IMR-90 (cell line): ENCODE measurements at regions not wholly inside any gene's neighbourhood (a gene's known extent, or its start where the extent isn't known, plus 50 kb on each side); places are given as distances from the start of the nearest gene placed in this dataset.

Experiments used
- ATAC-seq: fragments of 200-7000 bp; cut with Tn5 transposase; 2 replicates; pipeline ENCODE4 v1.9.1; 2020; ENCODE audit warnings: low read depth, mild to moderate bottlenecking, moderate library complexity
- BruUV-seq: library from RNA; stranded (reverse); fragments of 400-500 nt; replicated peaks from 2 replicates; lab custom pipeline; 2021; lab: Mats Ljungman, UMichigan
- CTCF ChIA-PET: fragments of 300-600 bp; formaldehyde crosslinking; extraction: SDS; loops from one replicate; lab custom pipeline; 2021; ENCODE audit warnings: antibody characterized with exemption; lab: Yijun Ruan, JAX
- POLR2A ChIA-PET: fragments of 300-600 bp; sonication (Branson Sonifier 250); formaldehyde crosslinking; loops from one replicate; lab custom pipeline; 2022; ENCODE audit warnings: antibody characterized with exemption; ENCODE audit not compliant: unreplicated experiment; lab: Charles Lee
- DNase-seq: peaks from one replicate; pipeline ENCODE4 v3.0.0; 2013
- H2AFZ ChIP-seq: replicated peaks from 2 replicates; pipeline ENCODE3; 2013; ENCODE audit warnings: low read length, mild to moderate bottlenecking; ENCODE audit not compliant: poor library complexity
- H2AK5ac ChIP-seq: 2 replicates; pipeline ENCODE4 v1.6.1; 2013; ENCODE audit warnings: low read depth, low read length, inconsistent platforms
- H2AK9ac ChIP-seq: replicated peaks from 2 replicates; pipeline ENCODE3; 2013; ENCODE audit warnings: mild to moderate bottlenecking, low read depth, low read length, moderate library complexity; ENCODE audit not compliant: poor library complexity
- H2BK120ac ChIP-seq: 2 replicates; pipeline ENCODE4 v1.6.1; 2013; ENCODE audit warnings: low read depth, low read length, inconsistent platforms
- H2BK15ac ChIP-seq: 3 replicates; pipeline ENCODE4 v1.6.1; 2013; ENCODE audit warnings: low read depth, low read length, inconsistent platforms
- H2BK20ac ChIP-seq: 2 replicates; pipeline ENCODE4 v1.6.1; 2013; ENCODE audit warnings: low read depth, mild to moderate bottlenecking, inconsistent platforms, low read length, moderate library complexity
- H2BK5ac ChIP-seq: 2 replicates; pipeline ENCODE4 v1.6.1; 2013; ENCODE audit warnings: mild to moderate bottlenecking, low read depth, low read length, inconsistent platforms; ENCODE audit not compliant: poor library complexity, severe bottlenecking
- H3K14ac ChIP-seq: replicated peaks from 2 replicates; pipeline ENCODE4 v1.6.1; 2013; ENCODE audit warnings: low read depth, low read length, inconsistent platforms
- H3K18ac ChIP-seq: 2 replicates; pipeline ENCODE4 v1.6.1; 2013; ENCODE audit warnings: low read depth, low read length, control low read depth
- H3K23ac ChIP-seq: 2 replicates; pipeline ENCODE4 v1.6.1; 2013; ENCODE audit warnings: low read depth, low read length, inconsistent platforms
- H3K27ac ChIP-seq: 2 replicates; pipeline ENCODE4 v1.5.1; 2013; ENCODE audit warnings: mild to moderate bottlenecking, control low read depth, low read length; ENCODE audit not compliant: insufficient read depth
- H3K27me3 ChIP-seq: 2 replicates; pipeline ENCODE4 v1.6.1; 2013; ENCODE audit warnings: low read length; ENCODE audit not compliant: control insufficient read depth, insufficient read depth
- H3K36me3 ChIP-seq: 2 replicates; pipeline ENCODE4 v1.6.1; 2013; ENCODE audit warnings: low read length, mixed read lengths; ENCODE audit not compliant: control insufficient read depth, insufficient read depth
- H3K4ac ChIP-seq: 2 replicates; pipeline ENCODE4 v1.6.1; 2013; ENCODE audit warnings: low read depth, low read length, inconsistent platforms
- H3K4me1 ChIP-seq: 2 replicates; pipeline ENCODE4 v1.6.1; 2013; ENCODE audit warnings: low read length, mixed read lengths; ENCODE audit not compliant: control insufficient read depth, insufficient read depth
- H3K4me2 ChIP-seq: 2 replicates; pipeline ENCODE4 v1.6.1; 2013; ENCODE audit warnings: low read depth, mild to moderate bottlenecking, control low read depth, low read length, moderate library complexity
- H3K4me3 ChIP-seq: 2 replicates; pipeline ENCODE4 v1.5.1; 2013; ENCODE audit warnings: low read depth, mild to moderate bottlenecking, control low read depth, low read length, moderate library complexity; ENCODE audit not compliant: insufficient read depth
- H3K56ac ChIP-seq: 2 replicates; pipeline ENCODE4 v1.6.1; 2013; ENCODE audit warnings: low read length, inconsistent platforms; ENCODE audit not compliant: insufficient read depth; ENCODE audit errors: extremely low read depth
- H3K79me1 ChIP-seq, 2 experiments: 2 replicates each; pipeline ENCODE4 v1.6.1; 2013; ENCODE audit warnings: low read length in 2 of 2, inconsistent platforms in 1 of 2, low read depth in 1 of 2
- H3K9ac ChIP-seq: 2 replicates; pipeline ENCODE4 v1.6.1; 2013; ENCODE audit warnings: low read depth, low read length, control low read depth
- H3K9me1 ChIP-seq: 2 replicates; pipeline ENCODE4 v1.6.1; 2013; ENCODE audit warnings: low read length, inconsistent platforms; ENCODE audit not compliant: insufficient read depth
- H3K9me3 ChIP-seq: 2 replicates; pipeline ENCODE4 v1.6.1; 2013; ENCODE audit warnings: low read length; ENCODE audit not compliant: control insufficient read depth, insufficient read depth
- H4K20me1 ChIP-seq: 2 replicates; pipeline ENCODE4 v1.6.1; 2013; ENCODE audit warnings: low read length, inconsistent platforms; ENCODE audit not compliant: insufficient read depth
- H4K5ac ChIP-seq: 2 replicates; pipeline ENCODE4 v1.6.1; 2013; ENCODE audit warnings: mild to moderate bottlenecking, low read depth, low read length, control low read depth
- H4K8ac ChIP-seq, 2 experiments: 2 replicates each; pipeline ENCODE4 v1.6.1; 2013; ENCODE audit warnings: low read depth in 2 of 2, low read length in 2 of 2, control low read depth in 1 of 2, inconsistent platforms in 1 of 2
- H4K91ac ChIP-seq: 2 replicates; pipeline ENCODE4 v1.6.1; 2013; ENCODE audit warnings: low read depth, low read length, inconsistent platforms; ENCODE audit not compliant: insufficient read depth
- BHLHE40 ChIP-seq: fragments of 150-350 bp; IDR thresholded peaks from 2 replicates; pipeline ENCODE4 v1.6.1; 2016; ENCODE audit warnings: mild to moderate bottlenecking, low read depth, low read length
- CEBPB ChIP-seq: IDR thresholded peaks from 2 replicates; pipeline ENCODE4 v1.6.1; 2012; ENCODE audit warnings: low read depth, low read length, improper control_type of control experiment
- CHD1 ChIP-seq: IDR thresholded peaks from 2 replicates; pipeline ENCODE4 v1.6.1; 2012; ENCODE audit warnings: low read depth, low read length, improper control_type of control experiment
- ELK1 ChIP-seq: fragments of 150-350 bp; IDR thresholded peaks from 2 replicates; pipeline ENCODE4 v1.6.1; 2016; ENCODE audit warnings: low read depth, mild to moderate bottlenecking, low read length, moderate library complexity, borderline replicate concordance
- FOS ChIP-seq: fragments of 150-350 bp; IDR thresholded peaks from 2 replicates; pipeline ENCODE4 v1.6.1; 2016; ENCODE audit warnings: low read depth, low read length
- MAFK ChIP-seq: IDR thresholded peaks from 2 replicates; pipeline ENCODE4 v1.6.1; 2012; ENCODE audit warnings: low read depth, low read length, improper control_type of control experiment
- MAZ ChIP-seq: IDR thresholded peaks from 2 replicates; pipeline ENCODE4 v1.6.1; 2012; ENCODE audit warnings: low read depth, mild to moderate bottlenecking, low read length, improper control_type of control experiment, moderate library complexity, borderline replicate concordance
- MXI1 ChIP-seq: IDR thresholded peaks from 2 replicates; pipeline ENCODE4 v1.6.1; 2012; ENCODE audit warnings: low read depth, mild to moderate bottlenecking, low read length, moderate library complexity, borderline replicate concordance
- NFE2L2 ChIP-seq: fragments of 150-350 bp; IDR thresholded peaks from 2 replicates; pipeline ENCODE4 v1.6.1; 2016; ENCODE audit warnings: low read depth, mild to moderate bottlenecking, low read length
- POLR2A ChIP-seq: IDR thresholded peaks from 2 replicates; pipeline ENCODE4 v1.6.1; 2012; ENCODE audit warnings: mild to moderate bottlenecking, low read depth, low read length
- RAD21 ChIP-seq: IDR thresholded peaks from 2 replicates; pipeline ENCODE4 v1.6.1; 2012; ENCODE audit warnings: low read length, improper control_type of control experiment
- RCOR1 ChIP-seq: IDR thresholded peaks from 2 replicates; pipeline ENCODE4 v1.6.1; 2012; ENCODE audit warnings: mild to moderate bottlenecking, low read length, improper control_type of control experiment; ENCODE audit not compliant: insufficient replicate concordance
- RFX5 ChIP-seq: IDR thresholded peaks from 2 replicates; pipeline ENCODE4 v1.8.0; 2012; ENCODE audit warnings: low read depth, mild to moderate bottlenecking, low read length, moderate library complexity
- SMC3 ChIP-seq: fragments of 150-350 bp; IDR thresholded peaks from 2 replicates; pipeline ENCODE4 v1.6.1; 2016; ENCODE audit warnings: low read depth, mild to moderate bottlenecking, antibody characterized with exemption, low read length, moderate library complexity
- USF2 ChIP-seq: fragments of 150-350 bp; IDR thresholded peaks from 2 replicates; pipeline ENCODE4 v1.6.1; 2017; ENCODE audit warnings: mild to moderate bottlenecking, antibody characterized with exemption, low read length, low read depth
- WGBS, 2 experiments: methylation state at CpG; one replicate each; pipeline versions ENCODE4 v1.1.5 to v1.1.7; 2013; ENCODE audit warnings: missing lambda C conversion rate in 2 of 2; ENCODE audit not compliant: insufficient read length in 1 of 2; ENCODE audit errors: extremely low coverage in 2 of 2; 5-methylcytosine and 5-hydroxymethylcytosine counted together
- dilution Hi-C: fragments of 300-500 bp; cut with HindIII; formaldehyde crosslinking; loops from one replicate; pipeline ENCODE4 v1.14.3; 2018; ENCODE audit warnings: low sequenced_read_pairs; ENCODE audit not compliant: unreplicated experiment
- in situ Hi-C: fragments of 300-500 bp; cut with MboI; formaldehyde crosslinking; loops from 3 replicates; pipeline ENCODE4 v1.14.3; 2019; ENCODE audit warnings: low sequenced_read_pairs, inconsistent platforms, mixed read lengths
- intact Hi-C: fragments of 100-400 bp; cut with micrococcal nuclease; formaldehyde crosslinking; loops from 2 replicates; pipeline ENCODE4 v1.10.0; 2022
- TF ChIP-seq, protein P1 (sequence below): conservative IDR thresholded peaks from 2 replicates; pipeline ENCODE4 v1.5.1; 2012; ENCODE audit warnings: mild to moderate bottlenecking, low read depth, low read length, improper control_type of control experiment

DNA sequence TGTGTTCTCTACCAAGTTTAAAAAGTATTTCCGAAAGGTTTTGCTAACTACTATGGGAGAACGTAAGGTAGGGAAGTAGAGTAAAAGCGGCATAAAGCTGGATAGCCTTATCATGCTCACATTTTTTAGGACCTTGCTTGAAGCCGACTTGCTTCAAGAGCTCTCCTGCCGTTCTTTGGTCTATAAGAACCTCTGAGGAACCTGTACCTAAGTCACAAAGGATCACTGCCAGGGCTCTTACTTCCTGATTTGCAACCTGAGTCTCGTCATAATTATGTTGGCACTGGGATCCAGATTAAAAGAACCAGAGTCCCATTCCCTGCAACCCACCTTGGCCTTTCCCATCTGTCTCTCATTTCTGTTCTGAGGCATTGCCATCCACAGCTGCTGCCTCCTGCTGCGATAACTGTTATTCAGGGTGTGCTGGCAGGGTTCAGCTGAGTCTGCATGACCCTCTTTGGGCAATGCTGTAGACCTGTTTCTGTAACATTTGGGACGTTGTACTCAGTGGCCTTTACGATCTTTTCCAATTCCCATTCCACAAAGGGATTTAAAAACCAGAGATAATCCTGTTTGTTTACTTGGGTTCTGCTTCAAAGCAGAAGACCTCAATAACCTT is 131.0 kb upstream of the UMPS start:
- H3K9ac ChIP-seq, result no peak overlapping the region
- H3K4me3 ChIP-seq, result no peak overlapping the region
- H2BK20ac ChIP-seq, result no peak overlapping the region
- H3K9me1 ChIP-seq, result no peaks in the 10 kb centered on the region
- dilution Hi-C loops (no loop called here), in situ Hi-C loops (no loop called here), intact Hi-C loops (no loop called here)
- no peaks in the 10 kb centered on the region for H3K9me3 ChIP-seq
- no peak overlapping the region for H3K4me2 ChIP-seq
- ChIA-PET POLR2A (no interaction called here), CTCF (no interaction called here)
- TF ChIP-seq NFE2L2 (no peak), USF2 (no peak), CEBPB (no peak), MAZ (no peak), RAD21 (no peak), MAFK (no peak), RCOR1 (no peak), SMC3 (no peak), FOS (no peak), CHD1 (no peak), ELK1 (no peak), RFX5 (no peak), BHLHE40 (no peak), POLR2A (no peak), MXI1 (no peak)
- TF ChIP-seq, protein P1, sequence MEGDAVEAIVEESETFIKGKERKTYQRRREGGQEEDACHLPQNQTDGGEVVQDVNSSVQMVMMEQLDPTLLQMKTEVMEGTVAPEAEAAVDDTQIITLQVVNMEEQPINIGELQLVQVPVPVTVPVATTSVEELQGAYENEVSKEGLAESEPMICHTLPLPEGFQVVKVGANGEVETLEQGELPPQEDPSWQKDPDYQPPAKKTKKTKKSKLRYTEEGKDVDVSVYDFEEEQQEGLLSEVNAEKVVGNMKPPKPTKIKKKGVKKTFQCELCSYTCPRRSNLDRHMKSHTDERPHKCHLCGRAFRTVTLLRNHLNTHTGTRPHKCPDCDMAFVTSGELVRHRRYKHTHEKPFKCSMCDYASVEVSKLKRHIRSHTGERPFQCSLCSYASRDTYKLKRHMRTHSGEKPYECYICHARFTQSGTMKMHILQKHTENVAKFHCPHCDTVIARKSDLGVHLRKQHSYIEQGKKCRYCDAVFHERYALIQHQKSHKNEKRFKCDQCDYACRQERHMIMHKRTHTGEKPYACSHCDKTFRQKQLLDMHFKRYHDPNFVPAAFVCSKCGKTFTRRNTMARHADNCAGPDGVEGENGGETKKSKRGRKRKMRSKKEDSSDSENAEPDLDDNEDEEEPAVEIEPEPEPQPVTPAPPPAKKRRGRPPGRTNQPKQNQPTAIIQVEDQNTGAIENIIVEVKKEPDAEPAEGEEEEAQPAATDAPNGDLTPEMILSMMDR, result no peak
- no peaks in the 10 kb centered on the region; the same call in 1 of the 2 replicates for H4K20me1 ChIP-seq
- H3K4ac ChIP-seq, result no peak overlapping the region
- no peak overlapping the region for H2BK15ac ChIP-seq
- H2AK5ac ChIP-seq, result no peak overlapping the region
- H4K8ac ChIP-seq, result no peak overlapping the region
- H3K27me3 ChIP-seq, result peaks cover 22% of the 10 kb centered on the region
- H3K14ac ChIP-seq, result no peak overlapping the region
- WGBS, 2 experiments, result 78% methylated on average over 4 of the region's 9 CpGs; no CpG with 5 or more reads in 1 of the 2 experiments
- no peak overlapping the region for H2BK5ac ChIP-seq
- ATAC-seq, result no peak
- H3K18ac ChIP-seq, result no peak overlapping the region
- H3K36me3 ChIP-seq, result no peaks in the 10 kb centered on the region
- no peaks in the 10 kb centered on the region for H3K79me1 ChIP-seq
- H3K56ac ChIP-seq, result no peak overlapping the region
- no peak overlapping the region for H2AFZ ChIP-seq
- H3K27ac ChIP-seq, result no peak overlapping the region
- no peak overlapping the region for H4K91ac ChIP-seq
- BruUV-seq, result no TSS peak
- no peak for DNase-seq
- no peak overlapping the region for H4K5ac ChIP-seq
- H2BK120ac ChIP-seq, result no peak overlapping the region
- H2AK9ac ChIP-seq, result no peak overlapping the region
- H3K4me1 ChIP-seq, result no peaks in the 10 kb centered on the region
- H3K23ac ChIP-seq, result no peak overlapping the region
